CD4-positive, alpha-beta T cell treated with Interleukin-6 for 4 hours (primary cell): ENCODE measurements at regions not wholly inside any gene's neighbourhood (a gene's known extent, or its start where the extent isn't known, plus 50 kb on each side); places are given as distances from the start of the nearest gene placed in this dataset.
"Not testable (repeated sequence)": the region's sequence is repeated elsewhere in the genome, so short reads cannot be mapped to it uniquely, and the experiment has no call there.

ENCODE experiments used
- DNase-seq: peaks from one replicate; pipeline ENCODE4 v3.0.0-alpha.2; 2020; ENCODE audit warnings: mixed read lengths

DNA sequence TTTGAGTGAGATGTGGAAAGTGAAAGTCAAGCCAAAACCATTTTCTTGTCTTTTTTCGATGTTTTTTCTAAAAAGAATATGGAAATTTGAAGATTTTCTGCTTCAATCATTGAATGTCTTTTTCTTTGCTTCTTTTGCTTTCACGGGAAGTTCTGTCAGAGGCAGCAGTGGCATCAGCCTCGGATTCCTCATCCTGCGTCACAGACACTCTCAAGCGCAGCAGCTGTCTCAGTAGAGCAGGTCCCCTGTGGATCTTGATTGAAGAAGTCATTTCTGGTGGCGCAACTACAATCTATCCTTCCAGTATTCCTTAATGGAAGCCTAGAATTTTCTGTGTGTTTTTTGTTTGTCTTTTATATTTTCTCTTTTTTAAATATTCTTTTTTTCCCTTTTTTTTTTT is 52.7 kb upstream of the NEIL3 start:
- no peak for DNase-seq

DNA sequence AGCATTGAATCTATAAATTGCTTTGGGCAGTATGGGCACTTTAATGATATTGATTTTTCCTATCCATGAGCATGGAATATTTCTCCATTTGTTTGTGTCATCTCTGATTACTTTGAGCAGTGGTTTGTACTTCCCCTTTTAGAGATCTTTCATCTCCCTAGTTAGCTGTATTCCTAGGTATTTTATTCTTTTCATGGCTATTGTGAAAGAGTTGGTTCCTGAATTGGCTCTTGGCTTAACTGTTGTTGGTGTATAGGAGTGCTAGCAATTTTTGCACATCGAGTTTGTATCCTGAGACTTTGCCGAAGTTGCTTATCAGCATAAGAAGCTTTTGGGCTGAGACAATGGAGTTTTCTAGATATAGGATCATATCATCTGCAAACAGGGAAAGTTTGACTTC is 50.2 kb upstream of the NEIL3 start:
- not testable (repeated sequence) for DNase-seq
